ENCODE measurements at regions not wholly inside any gene's neighbourhood (a gene's known extent, or its start where the extent isn't known, plus 50 kb on each side); places are given as distances from the start of the nearest gene placed in this dataset.
A peak's percentile ranks its signal among the peaks of the same experiment; 100 is the strongest.

- Mint-ChIP-seq H3K4me3 (no peak overlapping the region), H3K27me3 (peaks cover 5% of the 10 kb centered on the region), H3K9me3 (no peaks in the 10 kb centered on the region), H3K27ac (no peak overlapping the region), H3K36me3 (no peaks in the 10 kb centered on the region), H3K4me1 (peaks cover 0 to 2% (median 0%) of the 10 kb centered on the region in 3 donors)
Measured at GRCh38 chr7:98040626-98041360, 50.8 kb upstream of the OCM2 start.

DNA sequence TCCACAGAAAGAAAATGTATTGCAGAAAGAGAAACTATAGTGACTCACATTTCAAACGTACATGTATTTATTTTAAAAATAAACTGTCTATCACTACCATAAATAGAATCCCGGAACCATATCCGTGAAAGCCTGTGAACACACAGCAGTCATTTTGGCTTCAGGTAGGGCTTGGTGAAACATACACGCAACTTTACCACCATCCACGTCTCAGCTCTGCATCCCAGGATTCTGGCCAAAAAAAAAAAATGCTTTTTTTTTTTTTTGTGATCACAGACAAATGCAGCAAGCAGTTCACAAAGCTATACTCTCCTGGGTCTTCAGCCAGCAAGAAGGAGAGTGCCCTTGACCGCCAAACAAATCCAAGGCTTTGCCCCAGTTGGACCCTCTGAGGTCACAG lies 56.8 kb upstream of the OCM2 start:
- Mint-ChIP-seq H3K9me3 (no peaks in the 10 kb centered on the region), H3K27ac (no peak overlapping the region), H3K4me3 (no peak overlapping the region), H3K36me3 (no peaks in the 10 kb centered on the region), H3K4me1 (peaks cover 0 to 5% (median 4%) of the 10 kb centered on the region in 3 donors), H3K27me3 (peaks cover 5% of the 10 kb centered on the region)

- H3K36me3 Mint-ChIP-seq, result no peaks in the 10 kb centered on the region
- H3K27ac Mint-ChIP-seq, result no peak overlapping the region
- H3K4me1 Mint-ChIP-seq, result peaks cover 0 to 4% (median 4%) of the 10 kb centered on the region in 3 donors
- H3K4me3 Mint-ChIP-seq, result no peak overlapping the region
- H3K27me3 Mint-ChIP-seq, result peaks cover 4% of the 10 kb centered on the region
- H3K9me3 Mint-ChIP-seq, result no peaks in the 10 kb centered on the region
Measured at GRCh38 chr7:98049034-98049433, 57.6 kb upstream of the LMTK2 start.

DNA sequence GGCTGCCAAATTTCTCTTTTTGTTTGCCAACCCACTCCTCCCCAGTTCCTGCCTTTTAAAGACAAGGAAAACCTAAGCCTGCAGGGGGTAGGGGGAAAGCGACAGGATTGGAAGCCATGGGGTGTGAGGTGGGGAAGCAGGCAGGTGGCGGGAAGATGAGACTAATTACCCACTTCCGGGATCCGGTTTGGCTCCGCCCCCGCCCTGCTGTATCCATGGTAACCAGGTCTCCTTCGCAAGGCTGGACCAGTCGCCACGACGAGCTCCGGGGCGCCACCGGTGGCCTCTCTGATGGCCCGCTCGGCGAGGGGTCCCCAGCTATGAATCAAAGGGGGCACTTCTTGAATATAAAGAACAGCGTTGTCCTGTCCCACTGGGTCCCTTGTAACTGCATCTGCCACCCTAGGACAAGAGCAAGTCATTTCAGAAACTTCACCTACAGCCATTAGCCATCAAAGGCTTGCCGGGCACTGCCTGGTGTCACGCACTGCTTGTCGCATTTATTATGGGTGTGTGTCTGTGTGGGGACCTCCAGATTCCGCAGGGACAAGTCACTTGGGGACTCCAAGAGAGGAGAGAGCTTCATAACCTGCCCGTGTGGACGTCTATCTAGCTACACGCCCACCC lies 55.4 kb upstream of the LMTK2 start:
- Mint-ChIP-seq H3K36me3 (no peaks in the 10 kb centered on the region), H3K9me3 (no peaks in the 10 kb centered on the region), H3K4me1 (peaks cover 0 to 4% (median 4%) of the 10 kb centered on the region in 3 donors), H3K27ac (no peak overlapping the region), H3K27me3 (peaks cover 10% of the 10 kb centered on the region), H3K4me3 (peak overlapping the region in 3 of 4 donors; percentile 4 to 55 (median 5))

- H3K27me3 Mint-ChIP-seq, result peaks cover 10% of the 10 kb centered on the region
- H3K27ac Mint-ChIP-seq, result no peak overlapping the region
- peak overlapping the region in 1 of 4 donors; percentile 5 for H3K4me3 Mint-ChIP-seq
- peaks cover 0 to 3% (median 0%) of the 10 kb centered on the region in 3 donors for H3K9me3 Mint-ChIP-seq
- H3K4me1 Mint-ChIP-seq, result peaks cover 0 to 4% (median 4%) of the 10 kb centered on the region in 3 donors
- no peaks in the 10 kb centered on the region for H3K36me3 Mint-ChIP-seq
Measured at GRCh38 chr7:98054585-98054984, 52.1 kb upstream of the LMTK2 start.

DNA sequence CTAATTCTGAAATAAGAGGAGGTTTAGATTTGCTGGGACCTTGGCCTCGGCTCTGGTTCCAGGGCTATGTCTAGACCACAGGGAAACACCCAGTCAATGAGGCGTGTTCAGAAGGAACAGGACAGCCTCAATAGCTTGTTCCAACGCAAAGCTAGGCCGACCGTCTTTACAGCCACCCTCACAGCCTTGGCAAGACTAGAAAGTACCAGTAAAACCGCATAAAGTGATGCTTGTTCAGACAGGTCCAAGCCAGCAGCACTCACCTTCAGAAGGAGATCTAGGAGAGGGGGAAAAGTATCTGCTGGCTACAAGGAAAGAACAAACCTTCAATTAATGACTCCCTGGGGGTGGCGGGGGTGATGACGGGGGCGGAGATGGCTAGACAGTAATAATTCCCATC lies 50.1 kb upstream of the LMTK2 start:
- Mint-ChIP-seq H3K4me3 (no peak overlapping the region), H3K4me1 (no peaks in the 10 kb centered on the region), H3K27me3 (peaks cover 8% of the 10 kb centered on the region), H3K9me3 (peaks cover 0 to 3% (median 0%) of the 10 kb centered on the region in 3 donors), H3K27ac (no peak overlapping the region), H3K36me3 (no peaks in the 10 kb centered on the region)

Data from IgD-negative memory B cell (primary cell).